ENCODE measurements at regions not wholly inside any gene's neighbourhood (a gene's known extent, or its start where the extent isn't known, plus 50 kb on each side); places are given as distances from the start of the nearest gene placed in this dataset.

DNA sequence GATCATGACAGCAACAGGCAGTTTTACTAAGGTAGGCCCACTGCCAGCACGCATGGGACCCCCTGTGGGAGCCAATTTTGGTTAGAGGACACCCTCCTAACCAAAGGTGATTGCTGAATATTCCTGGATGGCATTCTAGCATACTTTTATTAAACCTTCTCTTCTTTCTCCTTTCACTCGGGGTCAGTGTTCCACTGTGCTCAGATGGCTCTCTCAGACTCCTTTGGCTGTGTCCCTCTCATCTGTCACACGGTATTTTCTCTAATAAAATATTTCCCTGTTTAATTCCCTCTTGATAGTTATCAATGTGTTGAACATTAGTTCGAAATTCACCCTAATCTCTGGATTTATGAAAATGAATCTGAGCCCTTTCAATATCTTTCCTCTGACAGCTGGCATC is 1315.3 kb downstream of the FSTL5 start:
- intact Hi-C loops (cut with micrococcal nuclease; ENCODE audit: unreplicated experiment): no loop called here
- Histone ChIP-seq H3K79me2 (ENCODE audit: insufficient read depth, low read length) (no peaks in the 10 kb centered on the region), H3K36me3 (replicated peaks in 1 of 2; ENCODE audit: control insufficient read depth in 1 of 2, insufficient read depth in 2 of 2, low read length in 2 of 2) (no peaks in the 10 kb centered on the region), H2AFZ (ENCODE audit: low read length) (no peak overlapping the region), H3K27ac (ENCODE audit: extremely low read length, insufficient read depth, low read length) (no peak overlapping the region), H3K9me3 (ENCODE audit: low read length) (no peaks in the 10 kb centered on the region), H3K4me2 (ENCODE audit: low read depth, low read length) (no peak overlapping the region), H3K4me3 (replicated peaks in 1 of 3; ENCODE audit: insufficient read depth in 1 of 3, low read depth in 2 of 3, low read length in 3 of 3) (no peak overlapping the region), H3K9ac (ENCODE audit: insufficient read depth, low read depth, low read length) (no peak overlapping the region), H3K4me1 (ENCODE audit: insufficient read depth, low read length) (no peaks in the 10 kb centered on the region), H3K27me3 (ENCODE audit: control insufficient read depth in 1 of 2, insufficient read depth in 2 of 2, low read length in 2 of 2) (no peaks in the 10 kb centered on the region), H4K20me1 (ENCODE audit: insufficient read depth, low read length) (no peaks in the 10 kb centered on the region)
- TF ChIP-seq THYN1 (CRISPR knock-in tag; IDR thresholded peaks at IDR 0.05; ENCODE audit: borderline replicate concordance, low read depth) (no peak), ZNF224 (CRISPR knock-in tag; IDR thresholded peaks at IDR 0.05) (no peak), ZNF878 (CRISPR knock-in tag; IDR thresholded peaks at IDR 0.05) (no peak), CBX5 (CRISPR knock-in tag; IDR thresholded peaks at IDR 0.05; ENCODE audit: borderline replicate concordance) (no peak), KLF16 (CRISPR knock-in tag; IDR thresholded peaks at IDR 0.05) (no peak), HNRNPK (IDR thresholded peaks at IDR 0.05; ENCODE audit: low read depth, low read length, poor library complexity, severe bottlenecking) (no peak), SAP130 (CRISPR knock-in tag; IDR thresholded peaks at IDR 0.05; ENCODE audit: low read depth) (no peak), YEATS4 (CRISPR knock-in tag; IDR thresholded peaks at IDR 0.05; ENCODE audit: borderline replicate concordance) (no peak), RFXAP (CRISPR knock-in tag; IDR thresholded peaks at IDR 0.05; ENCODE audit: borderline replicate concordance) (no peak), ZNF225 (CRISPR knock-in tag; IDR thresholded peaks at IDR 0.05) (no peak), ZNF451 (CRISPR knock-in tag; IDR thresholded peaks at IDR 0.05) (no peak), MIXL1 (CRISPR knock-in tag; IDR thresholded peaks at IDR 0.05) (no peak)
- TF ChIP-seq, protein P1, sequence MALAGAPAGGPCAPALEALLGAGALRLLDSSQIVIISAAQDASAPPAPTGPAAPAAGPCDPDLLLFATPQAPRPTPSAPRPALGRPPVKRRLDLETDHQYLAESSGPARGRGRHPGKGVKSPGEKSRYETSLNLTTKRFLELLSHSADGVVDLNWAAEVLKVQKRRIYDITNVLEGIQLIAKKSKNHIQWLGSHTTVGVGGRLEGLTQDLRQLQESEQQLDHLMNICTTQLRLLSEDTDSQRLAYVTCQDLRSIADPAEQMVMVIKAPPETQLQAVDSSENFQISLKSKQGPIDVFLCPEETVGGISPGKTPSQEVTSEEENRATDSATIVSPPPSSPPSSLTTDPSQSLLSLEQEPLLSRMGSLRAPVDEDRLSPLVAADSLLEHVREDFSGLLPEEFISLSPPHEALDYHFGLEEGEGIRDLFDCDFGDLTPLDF (CRISPR knock-in tag; IDR thresholded peaks at IDR 0.05): no peak
- TF ChIP-seq, protein P2, sequence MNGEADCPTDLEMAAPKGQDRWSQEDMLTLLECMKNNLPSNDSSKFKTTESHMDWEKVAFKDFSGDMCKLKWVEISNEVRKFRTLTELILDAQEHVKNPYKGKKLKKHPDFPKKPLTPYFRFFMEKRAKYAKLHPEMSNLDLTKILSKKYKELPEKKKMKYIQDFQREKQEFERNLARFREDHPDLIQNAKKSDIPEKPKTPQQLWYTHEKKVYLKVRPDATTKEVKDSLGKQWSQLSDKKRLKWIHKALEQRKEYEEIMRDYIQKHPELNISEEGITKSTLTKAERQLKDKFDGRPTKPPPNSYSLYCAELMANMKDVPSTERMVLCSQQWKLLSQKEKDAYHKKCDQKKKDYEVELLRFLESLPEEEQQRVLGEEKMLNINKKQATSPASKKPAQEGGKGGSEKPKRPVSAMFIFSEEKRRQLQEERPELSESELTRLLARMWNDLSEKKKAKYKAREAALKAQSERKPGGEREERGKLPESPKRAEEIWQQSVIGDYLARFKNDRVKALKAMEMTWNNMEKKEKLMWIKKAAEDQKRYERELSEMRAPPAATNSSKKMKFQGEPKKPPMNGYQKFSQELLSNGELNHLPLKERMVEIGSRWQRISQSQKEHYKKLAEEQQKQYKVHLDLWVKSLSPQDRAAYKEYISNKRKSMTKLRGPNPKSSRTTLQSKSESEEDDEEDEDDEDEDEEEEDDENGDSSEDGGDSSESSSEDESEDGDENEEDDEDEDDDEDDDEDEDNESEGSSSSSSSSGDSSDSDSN (CRISPR knock-in tag; IDR thresholded peaks at IDR 0.05): no peak
- TF ChIP-seq, protein P3, sequence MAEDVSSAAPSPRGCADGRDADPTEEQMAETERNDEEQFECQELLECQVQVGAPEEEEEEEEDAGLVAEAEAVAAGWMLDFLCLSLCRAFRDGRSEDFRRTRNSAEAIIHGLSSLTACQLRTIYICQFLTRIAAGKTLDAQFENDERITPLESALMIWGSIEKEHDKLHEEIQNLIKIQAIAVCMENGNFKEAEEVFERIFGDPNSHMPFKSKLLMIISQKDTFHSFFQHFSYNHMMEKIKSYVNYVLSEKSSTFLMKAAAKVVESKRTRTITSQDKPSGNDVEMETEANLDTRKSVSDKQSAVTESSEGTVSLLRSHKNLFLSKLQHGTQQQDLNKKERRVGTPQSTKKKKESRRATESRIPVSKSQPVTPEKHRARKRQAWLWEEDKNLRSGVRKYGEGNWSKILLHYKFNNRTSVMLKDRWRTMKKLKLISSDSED (CRISPR knock-in tag; IDR thresholded peaks at IDR 0.05): no peak
- TF ChIP-seq, protein P4, sequence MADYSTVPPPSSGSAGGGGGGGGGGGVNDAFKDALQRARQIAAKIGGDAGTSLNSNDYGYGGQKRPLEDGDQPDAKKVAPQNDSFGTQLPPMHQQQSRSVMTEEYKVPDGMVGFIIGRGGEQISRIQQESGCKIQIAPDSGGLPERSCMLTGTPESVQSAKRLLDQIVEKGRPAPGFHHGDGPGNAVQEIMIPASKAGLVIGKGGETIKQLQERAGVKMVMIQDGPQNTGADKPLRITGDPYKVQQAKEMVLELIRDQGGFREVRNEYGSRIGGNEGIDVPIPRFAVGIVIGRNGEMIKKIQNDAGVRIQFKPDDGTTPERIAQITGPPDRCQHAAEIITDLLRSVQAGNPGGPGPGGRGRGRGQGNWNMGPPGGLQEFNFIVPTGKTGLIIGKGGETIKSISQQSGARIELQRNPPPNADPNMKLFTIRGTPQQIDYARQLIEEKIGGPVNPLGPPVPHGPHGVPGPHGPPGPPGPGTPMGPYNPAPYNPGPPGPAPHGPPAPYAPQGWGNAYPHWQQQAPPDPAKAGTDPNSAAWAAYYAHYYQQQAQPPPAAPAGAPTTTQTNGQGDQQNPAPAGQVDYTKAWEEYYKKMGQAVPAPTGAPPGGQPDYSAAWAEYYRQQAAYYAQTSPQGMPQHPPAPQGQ (CRISPR knock-in tag; IDR thresholded peaks at IDR 0.05; ENCODE audit: borderline replicate concordance): no peak
- no peak for FAIRE-seq
- in situ Hi-C loops (cut with HindIII; ENCODE audit: extremely low pct_ligation_motif_present, low pct_unique_long_range_greater_than_20kb): no loop called here
- 0% methylated on average over 4 of the region's 4 CpGs for WGBS (ENCODE audit: low lambda C conversion rate)
- ChIA-PET POLR2A (no interaction called here), CTCF (ENCODE audit: low intra/inter-chr PET ratio, low total read pairs) (no interaction called here)
- ATAC-seq: no peak
- no TSS peak for BruUV-seq (replicated peaks)
- no peak for DNase-seq (ENCODE audit: low spot score)
